GM12878 (cell line): ENCODE measurements at regions not wholly inside any gene's neighbourhood (a gene's known extent, or its start where the extent isn't known, plus 50 kb on each side); places are given as distances from the start of the nearest gene placed in this dataset.

Experiments used
- ATAC-seq: fragments of 200-7000 bp; cut with Tn5 transposase; 3 replicates; pipeline ENCODE4 v1.9.1; 2020; ENCODE audit warnings: mild to moderate bottlenecking, moderate library complexity
- BruUV-seq: library from RNA; stranded (reverse); fragments of 400-500 nt; replicated peaks from 2 replicates; lab custom pipeline; 2021; lab: Mats Ljungman, UMichigan
- CTCF ChIA-PET: fragments of 300-600 bp; sonication (Branson Sonifier 250); formaldehyde crosslinking; extraction: SDS; loops from one replicate; lab custom pipeline; 2021; ENCODE audit warnings: inconsistent platforms; lab: Yijun Ruan, JAX
- POLR2A ChIA-PET: fragments of 350-600 bp; formaldehyde crosslinking; extraction: SDS; loops from one replicate; lab custom pipeline; 2021; ENCODE audit warnings: inconsistent platforms; lab: Charles Lee
- RAD21 ChIA-PET: fragments of 300-600 bp; sonication (Branson Sonifier 250); formaldehyde crosslinking; loops from one replicate; lab custom pipeline; 2023; ENCODE audit warnings: antibody characterized with exemption; ENCODE audit not compliant: unreplicated experiment; lab: Charles Lee
- SMC1A ChIA-PET: fragments of 300-600 bp; sonication (Branson Sonifier 250); formaldehyde crosslinking; loops from one replicate; lab custom pipeline; 2023; ENCODE audit not compliant: unreplicated experiment, uncharacterized antibody; lab: Charles Lee
- DNase-seq: peaks from one replicate; pipeline ENCODE4 v3.0.0-alpha.2; 2011; ENCODE audit warnings: low read depth, low spot score
- FAIRE-seq: peaks from 3 replicates; lab custom pipeline; 2011; peaks lifted over from hg19 to GRCh38; lab: Jason Lieb, UNC
- H2AFZ ChIP-seq: 2 replicates; pipeline ENCODE4 v1.6.0; 2011; ENCODE audit warnings: low read depth, low read length, control low read depth; ENCODE audit not compliant: control insufficient read depth
- H3K27ac ChIP-seq: 2 replicates; pipeline ENCODE4 v1.5.1; 2011; ENCODE audit warnings: control low read depth; ENCODE audit not compliant: control insufficient read depth, insufficient read depth
- H3K27me3 ChIP-seq, 2 experiments: replicated peaks in 1 of 2; 2 replicates each; pipeline versions ENCODE4 v1.6.0 to v1.6.1; 2011; ENCODE audit warnings: low read length in 1 of 2; ENCODE audit not compliant: control insufficient read depth in 2 of 2, insufficient read depth in 2 of 2
- H3K36me3 ChIP-seq, 2 experiments: 2 replicates each; pipeline ENCODE4 v1.5.1; 2011; ENCODE audit warnings: low read length in 1 of 2; ENCODE audit not compliant: control insufficient read depth in 2 of 2, insufficient read depth in 2 of 2
- H3K4me1 ChIP-seq: 2 replicates; pipeline ENCODE4 v1.6.1; 2011; ENCODE audit warnings: mild to moderate bottlenecking, low read length, moderate library complexity, mixed read lengths; ENCODE audit not compliant: control insufficient read depth, insufficient read depth
- H3K4me2 ChIP-seq: 2 replicates; pipeline ENCODE4 v1.6.0; 2011; ENCODE audit warnings: control low read depth; ENCODE audit not compliant: control insufficient read depth, insufficient read depth
- H3K4me3 ChIP-seq: fragments of 200-600 bp; sonication (generic); 2 replicates; pipeline ENCODE4 v1.5.1; 2016
- H3K79me2 ChIP-seq: 2 replicates; pipeline ENCODE4 v1.6.0; 2011; ENCODE audit warnings: low read length; ENCODE audit not compliant: control insufficient read depth, insufficient read depth
- H3K9ac ChIP-seq: 2 replicates; pipeline ENCODE4 v1.8.0; 2011; ENCODE audit warnings: low read length, control low read depth, mixed read lengths; ENCODE audit not compliant: control insufficient read depth, insufficient read depth
- H3K9me3 ChIP-seq: replicated peaks from 3 replicates; pipeline ENCODE4 v1.5.1; 2011; ENCODE audit warnings: mild to moderate bottlenecking, low read length; ENCODE audit not compliant: control insufficient read depth, insufficient read depth
- H4K20me1 ChIP-seq: 2 replicates; pipeline ENCODE4 v1.6.0; 2011; ENCODE audit not compliant: control insufficient read depth, insufficient read depth
- ESRRA ChIP-seq: IDR thresholded peaks from 2 replicates; pipeline ENCODE4 v1.6.1; 2012; ENCODE audit warnings: mild to moderate bottlenecking, low read length, improper control_type of control experiment
- EZH2 ChIP-seq: IDR thresholded peaks from 2 replicates; pipeline ENCODE4 v1.6.1; 2012; ENCODE audit warnings: low read depth, mild to moderate bottlenecking, control low read depth, inconsistent platforms, low read length, borderline replicate concordance; ENCODE audit not compliant: control insufficient read depth
- FOS ChIP-seq: IDR thresholded peaks from 3 replicates; pipeline ENCODE4 v1.6.1; 2011; ENCODE audit warnings: borderline replicate concordance; ENCODE audit not compliant: insufficient read length; ENCODE audit errors: extremely low read depth
- HCFC1 ChIP-seq: fragments of 150-350 bp; IDR thresholded peaks from 2 replicates; pipeline ENCODE4 v1.6.1; 2014; ENCODE audit warnings: low read length
- IKZF2 ChIP-seq, 2 experiments: fragments of 450-650 bp; IDR thresholded peaks; 2 replicates each; pipeline ENCODE4 v1.6.1; 2017; ENCODE audit warnings: mild to moderate bottlenecking in 2 of 2, moderate library complexity in 2 of 2
- MEF2A ChIP-seq: IDR thresholded peaks from 2 replicates; pipeline ENCODE4 v1.6.1; 2011; ENCODE audit warnings: low read depth, mild to moderate bottlenecking, low read length, moderate library complexity; ENCODE audit not compliant: insufficient read depth
- NFYA ChIP-seq: IDR thresholded peaks from 2 replicates; pipeline ENCODE4 v1.6.1; 2011; ENCODE audit warnings: low read depth, mild to moderate bottlenecking, low read length, improper control_type of control experiment, borderline replicate concordance
- STAT1 ChIP-seq: fragments of 450-650 bp; conservative IDR thresholded peaks from 2 replicates; pipeline ENCODE4 v1.6.1; 2014; ENCODE audit warnings: antibody characterized with exemption, mild to moderate bottlenecking
- in situ Hi-C: fragments of 300-500 bp; cut with MboI; formaldehyde crosslinking; loops from 9 replicates; pipeline ENCODE4 v1.14.3; 2018; ENCODE audit warnings: mixed read lengths
- intact Hi-C: fragments of 100-400 bp; cut with micrococcal nuclease; formaldehyde crosslinking; loops from one replicate; pipeline ENCODE4 v1.14.2; 2022; ENCODE audit not compliant: unreplicated experiment
- TF ChIP-seq, protein P1 (sequence below): fragments of 450-650 bp; formaldehyde crosslinking; IDR thresholded peaks from 2 replicates; pipeline ENCODE4 v1.4.0; 2020; ENCODE audit warnings: mild to moderate bottlenecking, moderate library complexity
- TF ChIP-seq, protein P2 (sequence below): IDR thresholded peaks from 2 replicates; pipeline ENCODE4 v1.6.1; 2011; ENCODE audit warnings: low read depth, low read length, improper control_type of control experiment, borderline replicate concordance
- TF ChIP-seq, protein P3 (sequence below): fragments of 450-650 bp; IDR thresholded peaks from 2 replicates; pipeline ENCODE4 v1.6.1; 2016; ENCODE audit warnings: mild to moderate bottlenecking

DNA sequence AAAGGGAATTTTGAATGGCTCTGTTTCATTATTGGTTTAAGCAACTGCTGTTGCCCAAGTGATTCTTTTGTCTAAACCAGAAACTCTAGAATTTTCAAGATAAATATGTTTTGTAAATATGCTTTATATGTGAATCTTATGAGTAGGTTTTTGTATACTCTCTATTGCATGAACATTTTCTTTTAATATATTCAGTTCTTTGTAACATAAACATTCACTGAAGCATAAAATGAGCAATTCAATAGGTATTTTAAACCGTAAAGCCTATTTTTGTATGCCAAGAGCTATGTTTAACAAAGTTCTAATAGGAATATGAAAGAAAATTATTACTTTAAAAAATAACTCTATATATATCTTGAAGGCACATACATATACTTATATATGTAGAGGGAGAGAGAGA, 293.1 kb downstream of the PSAT1 start (continued):
- TF ChIP-seq, protein P1, sequence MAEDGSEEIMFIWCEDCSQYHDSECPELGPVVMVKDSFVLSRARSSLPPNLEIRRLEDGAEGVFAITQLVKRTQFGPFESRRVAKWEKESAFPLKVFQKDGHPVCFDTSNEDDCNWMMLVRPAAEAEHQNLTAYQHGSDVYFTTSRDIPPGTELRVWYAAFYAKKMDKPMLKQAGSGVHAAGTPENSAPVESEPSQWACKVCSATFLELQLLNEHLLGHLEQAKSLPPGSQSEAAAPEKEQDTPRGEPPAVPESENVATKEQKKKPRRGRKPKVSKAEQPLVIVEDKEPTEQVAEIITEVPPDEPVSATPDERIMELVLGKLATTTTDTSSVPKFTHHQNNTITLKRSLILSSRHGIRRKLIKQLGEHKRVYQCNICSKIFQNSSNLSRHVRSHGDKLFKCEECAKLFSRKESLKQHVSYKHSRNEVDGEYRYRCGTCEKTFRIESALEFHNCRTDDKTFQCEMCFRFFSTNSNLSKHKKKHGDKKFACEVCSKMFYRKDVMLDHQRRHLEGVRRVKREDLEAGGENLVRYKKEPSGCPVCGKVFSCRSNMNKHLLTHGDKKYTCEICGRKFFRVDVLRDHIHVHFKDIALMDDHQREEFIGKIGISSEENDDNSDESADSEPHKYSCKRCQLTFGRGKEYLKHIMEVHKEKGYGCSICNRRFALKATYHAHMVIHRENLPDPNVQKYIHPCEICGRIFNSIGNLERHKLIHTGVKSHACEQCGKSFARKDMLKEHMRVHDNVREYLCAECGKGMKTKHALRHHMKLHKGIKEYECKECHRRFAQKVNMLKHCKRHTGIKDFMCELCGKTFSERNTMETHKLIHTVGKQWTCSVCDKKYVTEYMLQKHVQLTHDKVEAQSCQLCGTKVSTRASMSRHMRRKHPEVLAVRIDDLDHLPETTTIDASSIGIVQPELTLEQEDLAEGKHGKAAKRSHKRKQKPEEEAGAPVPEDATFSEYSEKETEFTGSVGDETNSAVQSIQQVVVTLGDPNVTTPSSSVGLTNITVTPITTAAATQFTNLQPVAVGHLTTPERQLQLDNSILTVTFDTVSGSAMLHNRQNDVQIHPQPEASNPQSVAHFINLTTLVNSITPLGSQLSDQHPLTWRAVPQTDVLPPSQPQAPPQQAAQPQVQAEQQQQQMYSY (CRISPR knock-in tag): no peak
- TF ChIP-seq, protein P2, sequence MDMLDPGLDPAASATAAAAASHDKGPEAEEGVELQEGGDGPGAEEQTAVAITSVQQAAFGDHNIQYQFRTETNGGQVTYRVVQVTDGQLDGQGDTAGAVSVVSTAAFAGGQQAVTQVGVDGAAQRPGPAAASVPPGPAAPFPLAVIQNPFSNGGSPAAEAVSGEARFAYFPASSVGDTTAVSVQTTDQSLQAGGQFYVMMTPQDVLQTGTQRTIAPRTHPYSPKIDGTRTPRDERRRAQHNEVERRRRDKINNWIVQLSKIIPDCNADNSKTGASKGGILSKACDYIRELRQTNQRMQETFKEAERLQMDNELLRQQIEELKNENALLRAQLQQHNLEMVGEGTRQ: no peak
- TF ChIP-seq, protein P3, sequence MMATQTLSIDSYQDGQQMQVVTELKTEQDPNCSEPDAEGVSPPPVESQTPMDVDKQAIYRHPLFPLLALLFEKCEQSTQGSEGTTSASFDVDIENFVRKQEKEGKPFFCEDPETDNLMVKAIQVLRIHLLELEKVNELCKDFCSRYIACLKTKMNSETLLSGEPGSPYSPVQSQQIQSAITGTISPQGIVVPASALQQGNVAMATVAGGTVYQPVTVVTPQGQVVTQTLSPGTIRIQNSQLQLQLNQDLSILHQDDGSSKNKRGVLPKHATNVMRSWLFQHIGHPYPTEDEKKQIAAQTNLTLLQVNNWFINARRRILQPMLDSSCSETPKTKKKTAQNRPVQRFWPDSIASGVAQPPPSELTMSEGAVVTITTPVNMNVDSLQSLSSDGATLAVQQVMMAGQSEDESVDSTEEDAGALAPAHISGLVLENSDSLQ: no peak
- no peak for TF ChIP-seq HCFC1
- TF ChIP-seq MEF2A: no peak
- no peak for TF ChIP-seq FOS

DNA sequence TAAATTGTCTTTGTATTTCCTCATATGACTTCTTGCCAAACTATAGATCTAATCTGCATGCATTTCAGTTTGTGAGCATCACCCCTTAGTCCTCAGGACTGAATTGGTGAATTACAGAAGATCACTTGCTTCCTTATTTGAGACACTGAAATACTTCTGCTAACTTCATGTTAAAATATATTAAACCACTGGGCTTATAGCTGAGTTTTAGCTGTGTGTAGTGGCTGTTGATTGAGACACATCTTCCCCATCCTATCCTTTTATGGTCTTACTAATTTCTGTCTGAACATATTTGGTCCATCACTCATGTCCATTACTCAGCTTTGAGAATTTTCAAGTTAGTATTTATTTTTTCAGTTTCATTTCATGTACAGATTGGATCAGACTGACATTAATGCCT, 295.9 kb downstream of the PSAT1 start:
- no peaks in the 10 kb centered on the region for H3K27me3 ChIP-seq
- in situ Hi-C loops (no loop called here), intact Hi-C loops (no loop called here)
- no peaks in the 10 kb centered on the region for H4K20me1 ChIP-seq
- no peak overlapping the region for H3K4me2 ChIP-seq
- ChIA-PET POLR2A (no interaction called here), SMC1A (no interaction called here), RAD21 (no interaction called here), CTCF (no interaction called here)
- no peak overlapping the region for H2AFZ ChIP-seq
- H3K36me3 ChIP-seq: no peaks in the 10 kb centered on the region
- H3K27ac ChIP-seq: no peak overlapping the region
- no peak overlapping the region for H3K9ac ChIP-seq
- no peaks in the 10 kb centered on the region for H3K4me1 ChIP-seq
- DNase-seq (no peak), ATAC-seq (no peak), FAIRE-seq (no peak)
- H3K4me3 ChIP-seq: no peak overlapping the region
- no peaks in the 10 kb centered on the region for H3K79me2 ChIP-seq
- H3K9me3 ChIP-seq: no peaks in the 10 kb centered on the region
- TF ChIP-seq STAT1 (no peak), IKZF2 (IDR thresholded peaks at IDR 0.05) (no peak), ESRRA (no peak), EZH2 (no peak), NFYA (no peak)
- BruUV-seq: no TSS peak
